NCI-H2107 treated with DMSO at 0.1 percent for 48 hours (cell line): ENCODE measurements at regions not wholly inside any gene's neighbourhood (a gene's known extent, or its start where the extent isn't known, plus 50 kb on each side); places are given as distances from the start of the nearest gene placed in this dataset.

ENCODE experiments used
- DNase-seq: peaks from one replicate; lab custom pipeline; 2025; ENCODE audit not compliant: unreplicated experiment; lab: John Stamatoyannopoulos, UW

DNA sequence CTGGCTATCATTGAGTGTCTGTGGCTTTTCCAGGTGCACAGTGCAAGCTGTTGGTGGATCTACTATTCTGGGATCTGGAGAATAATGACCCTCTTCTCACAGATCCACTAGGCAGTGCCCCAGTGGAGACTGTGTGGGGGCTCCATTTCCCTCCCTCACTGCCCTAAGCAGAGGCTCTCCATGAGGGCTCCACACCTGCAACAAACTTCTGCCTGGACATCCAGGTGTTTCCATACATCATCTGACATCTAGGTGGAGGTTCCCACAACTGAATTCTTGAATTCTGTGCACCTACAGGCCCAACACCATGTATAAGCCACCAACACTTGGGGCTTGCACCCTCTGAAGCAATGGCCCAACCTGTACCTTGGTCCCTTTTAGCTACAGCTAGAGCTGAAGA is 775.4 kb upstream of the CDH2 start:
- no peak for DNase-seq

DNA sequence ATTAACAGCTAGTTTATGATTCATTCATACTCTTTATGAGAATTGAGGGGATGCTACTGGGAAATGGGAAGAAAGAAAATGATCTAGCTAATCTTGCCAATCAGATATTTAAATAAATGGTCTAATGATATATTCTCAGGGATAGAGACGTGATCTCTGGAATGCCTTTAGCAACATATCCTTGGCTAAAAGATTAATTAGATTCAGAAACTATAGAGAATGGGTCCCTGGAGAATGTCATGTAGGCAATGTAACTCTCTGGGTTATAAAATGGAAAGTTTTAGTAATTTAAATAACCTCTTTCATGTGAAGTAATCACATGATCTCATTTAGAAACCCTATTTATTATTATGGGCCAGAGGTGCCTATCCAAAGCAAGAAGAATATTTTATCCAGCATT is 771.0 kb upstream of the CDH2 start:
- DNase-seq: no peak

DNA sequence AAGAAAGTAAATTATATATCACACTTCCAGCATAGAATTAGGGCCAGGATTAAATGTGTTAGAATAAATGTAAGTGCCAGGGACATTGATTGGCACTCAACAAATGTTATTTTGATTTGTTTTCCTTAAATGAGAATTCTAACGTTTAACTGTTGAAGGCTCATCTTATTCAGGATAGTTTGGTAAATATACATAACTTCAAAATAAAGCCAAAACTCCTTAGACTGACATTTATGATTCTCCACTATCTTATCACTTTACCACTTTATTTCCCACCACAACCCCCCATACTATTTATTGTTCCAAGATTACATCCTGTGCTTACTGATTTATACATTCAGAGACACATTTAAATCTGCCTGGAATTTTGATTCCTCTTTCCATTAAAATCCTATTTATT is 769.5 kb upstream of the CDH2 start:
- DNase-seq: no peak

DNA sequence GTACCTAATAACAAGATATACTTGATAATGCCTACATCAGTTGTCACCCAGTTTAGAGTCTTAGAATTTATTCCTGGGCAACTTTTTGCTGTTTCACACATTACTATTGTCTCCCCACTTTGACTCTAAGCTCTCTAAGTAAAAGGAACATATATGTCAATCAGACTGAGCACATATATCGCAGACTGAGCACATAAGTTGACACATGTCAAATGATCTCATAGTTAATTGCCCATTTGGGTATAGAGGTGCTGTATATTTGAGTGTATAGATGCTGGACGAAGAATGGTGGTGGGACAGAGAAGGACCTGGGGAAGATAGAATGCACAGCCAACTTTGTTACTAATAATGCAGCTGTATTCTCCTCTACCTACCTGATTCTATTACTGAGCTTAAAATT is 746.0 kb upstream of the CDH2 start:
- no peak for DNase-seq

DNA sequence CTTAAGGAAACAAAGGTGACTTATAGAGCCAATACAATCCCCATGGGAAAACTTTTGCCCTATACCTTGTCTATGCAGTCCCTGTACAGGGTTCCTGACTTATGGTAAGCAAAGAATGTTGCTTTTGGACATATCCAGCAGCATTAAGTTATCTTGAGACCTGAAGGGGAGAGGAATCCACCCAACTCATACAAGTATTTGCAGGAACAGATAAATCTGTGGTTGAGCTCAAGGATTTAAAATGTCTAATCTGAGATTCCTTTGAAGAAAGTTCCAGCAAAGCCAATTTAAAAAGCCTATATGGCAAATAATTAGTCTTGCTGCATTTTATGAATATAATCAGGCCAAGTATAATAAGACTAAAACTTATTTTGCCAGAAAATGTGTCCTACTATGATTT is 739.5 kb upstream of the CDH2 start:
- no peak for DNase-seq

DNA sequence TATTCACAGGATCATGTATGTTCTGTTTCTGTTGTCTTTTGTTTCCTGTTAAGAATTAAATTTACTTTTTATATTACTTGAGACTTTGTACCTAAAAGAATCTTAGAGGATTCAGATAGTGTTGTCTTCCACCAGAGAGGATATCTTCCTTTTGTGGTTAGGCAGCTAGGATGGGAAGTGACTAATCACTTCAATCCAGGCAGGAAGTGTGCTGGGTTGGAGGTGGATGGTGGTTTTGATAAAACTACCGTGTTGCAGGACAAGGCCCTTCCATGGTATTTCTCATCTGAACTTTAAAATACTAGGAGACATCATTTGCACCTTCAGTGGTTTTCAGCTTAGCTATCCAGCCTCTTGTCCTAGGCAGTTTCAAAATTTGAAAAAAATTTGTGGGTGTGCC is 728.6 kb upstream of the CDH2 start:
- DNase-seq: no peak

DNA sequence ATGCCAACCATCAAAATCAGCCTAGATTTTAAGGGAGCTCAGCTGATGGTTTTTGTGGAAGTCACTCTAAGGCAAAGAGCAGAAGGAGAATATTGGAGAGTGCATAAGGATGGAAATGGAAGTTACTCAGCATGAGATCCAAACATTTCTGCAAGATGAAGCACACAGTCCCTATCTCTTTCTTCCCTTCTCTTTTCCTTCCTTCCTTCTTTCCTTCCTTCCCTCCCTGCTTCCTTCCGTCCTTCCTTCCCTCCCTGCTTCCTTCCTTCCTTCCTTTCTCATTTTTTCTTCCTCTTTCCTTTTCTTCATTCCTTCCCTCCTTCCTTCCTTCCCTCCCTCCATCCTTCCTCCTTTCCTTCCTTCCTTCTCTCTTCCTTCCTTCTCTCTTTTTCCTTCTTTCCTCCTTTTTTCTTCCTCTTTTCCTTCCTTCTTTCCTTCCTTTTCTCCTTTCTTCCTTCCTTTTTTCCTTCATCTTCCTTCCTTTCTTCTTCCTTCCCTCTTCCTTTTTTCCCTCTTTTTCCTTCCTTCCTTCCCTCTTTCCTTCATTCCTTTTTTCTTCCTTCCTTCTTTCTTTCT is 727.9 kb upstream of the CDH2 start:
- DNase-seq: no peak

DNA sequence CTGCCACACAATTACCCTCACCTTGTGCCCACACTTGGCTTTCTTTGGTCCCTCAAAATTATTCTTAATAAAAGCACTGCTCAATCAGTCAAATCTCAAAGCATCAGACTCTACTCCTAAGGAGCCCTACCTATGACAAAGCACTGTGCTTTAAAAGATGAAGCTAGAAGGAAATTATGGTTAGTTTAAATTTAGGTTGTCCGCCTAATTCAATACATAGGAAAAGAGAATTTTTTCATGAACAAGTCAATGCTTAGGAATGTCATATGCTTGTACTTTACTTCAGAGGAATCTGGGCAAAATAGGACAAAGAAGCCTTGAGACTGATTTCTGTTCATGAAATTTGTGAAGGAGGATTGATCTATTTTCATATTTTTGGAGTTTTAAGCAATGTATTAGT is 726.4 kb upstream of the CDH2 start:
- DNase-seq: no peak

DNA sequence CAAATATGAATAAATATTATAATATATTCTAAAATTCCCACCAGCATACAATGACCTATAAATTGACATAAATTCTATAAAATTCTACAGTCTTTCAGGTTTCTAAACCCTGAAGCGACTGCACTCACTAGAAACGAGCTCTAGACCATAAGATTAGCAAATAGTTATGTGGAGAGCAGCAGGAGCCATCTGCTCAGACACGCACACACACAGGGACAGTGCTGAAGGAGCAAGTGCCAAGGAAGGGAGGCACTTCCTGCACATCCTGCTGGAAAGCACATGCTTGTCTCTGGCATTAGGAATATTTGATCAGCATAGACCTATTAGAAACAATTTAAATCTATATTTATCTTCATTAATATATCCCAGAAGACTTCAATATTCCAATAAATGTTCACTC is 713.9 kb upstream of the CDH2 start:
- no peak for DNase-seq

DNA sequence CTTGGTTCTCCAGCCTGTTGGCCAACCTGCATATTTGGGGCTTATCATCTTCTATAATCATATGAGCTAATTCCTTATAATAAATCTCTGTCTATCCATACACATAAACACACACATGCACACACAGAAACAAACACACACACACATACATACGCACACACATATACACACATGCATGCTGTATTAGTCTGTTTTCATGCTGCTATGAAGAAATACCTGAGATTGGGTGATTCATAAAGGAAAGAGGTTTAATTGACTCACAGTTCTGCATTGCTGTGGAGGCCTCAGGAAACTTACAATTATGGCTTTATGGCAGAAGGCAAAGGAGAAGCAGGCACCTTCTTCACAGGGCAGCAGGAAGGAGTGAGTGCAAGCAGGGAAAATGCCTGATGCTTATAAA is 707.4 kb upstream of the CDH2 start:
- DNase-seq: no peak

DNA sequence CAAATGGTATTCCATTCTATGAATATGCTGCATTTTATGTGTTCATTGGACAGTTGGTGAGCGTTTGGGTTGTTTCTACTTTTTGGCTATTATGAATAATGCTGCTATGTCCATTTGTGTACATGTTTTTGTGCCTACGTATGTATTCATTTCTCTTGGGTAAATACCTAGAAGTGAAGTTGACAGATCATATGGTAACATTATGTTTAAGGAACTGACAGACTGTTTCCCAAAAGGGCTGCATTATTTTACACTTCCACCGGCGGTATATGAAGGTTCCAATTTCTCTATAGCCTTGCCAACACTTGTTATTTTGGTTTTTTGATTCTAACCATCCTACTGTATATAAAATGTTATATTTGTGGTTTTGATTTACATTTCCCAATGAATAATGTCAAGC is 703.9 kb upstream of the CDH2 start:
- no peak for DNase-seq

DNA sequence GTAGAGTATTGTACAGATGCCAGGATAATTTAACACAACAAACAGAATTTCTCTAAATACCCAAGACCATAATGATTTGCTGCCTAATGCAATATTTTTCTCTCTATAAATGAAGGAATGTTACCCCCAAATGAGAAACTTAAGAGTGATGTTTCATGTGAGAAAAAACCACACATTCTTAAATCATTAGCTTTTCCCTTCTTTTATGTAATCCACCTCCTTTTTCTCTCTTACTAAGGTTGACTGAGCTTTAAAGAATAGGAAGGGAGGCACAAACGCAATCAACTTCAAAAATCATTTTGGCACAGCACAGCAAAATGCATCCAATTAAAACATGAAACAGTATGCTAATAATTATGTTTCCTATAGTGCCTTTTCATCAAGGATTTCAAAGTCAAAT is 698.1 kb upstream of the CDH2 start:
- DNase-seq: no peak

DNA sequence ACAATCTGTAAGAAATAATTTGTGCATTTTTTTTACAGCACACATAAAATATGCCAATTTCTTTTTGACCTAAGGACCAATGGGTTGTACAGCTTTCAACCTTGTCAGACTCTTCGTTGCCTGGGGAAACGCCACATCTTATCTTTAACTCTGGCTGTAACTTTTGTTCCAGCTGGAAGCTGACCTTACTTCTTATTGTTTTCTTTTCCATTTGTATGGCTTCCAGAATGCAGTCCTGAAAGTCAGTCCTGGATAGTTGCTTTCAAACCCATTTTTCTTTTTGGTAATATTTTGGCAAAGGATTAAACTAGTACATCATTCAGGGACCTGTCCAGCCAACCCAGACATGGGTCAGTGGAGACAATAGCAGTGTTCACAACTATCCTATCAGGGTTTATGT is 686.5 kb upstream of the CDH2 start:
- no peak for DNase-seq

DNA sequence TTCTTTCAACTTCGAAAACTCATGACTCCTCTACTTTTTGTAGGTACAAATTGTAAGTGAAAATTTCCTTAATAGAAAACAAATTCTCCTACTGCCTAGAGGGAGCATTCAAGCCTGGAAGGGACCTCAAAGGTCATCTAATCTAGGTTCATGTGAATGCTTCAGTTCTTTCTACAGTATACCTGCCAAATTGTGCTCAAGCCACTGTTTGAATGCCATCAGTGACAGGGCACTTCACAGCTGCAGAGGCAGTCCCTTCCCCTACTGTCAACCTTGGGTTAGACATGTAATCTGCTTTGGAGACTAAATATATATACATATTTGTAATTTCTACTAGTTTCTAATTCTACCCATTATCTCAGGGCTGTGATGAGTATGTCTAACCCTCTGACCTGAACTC is 681.3 kb upstream of the CDH2 start:
- DNase-seq: no peak

DNA sequence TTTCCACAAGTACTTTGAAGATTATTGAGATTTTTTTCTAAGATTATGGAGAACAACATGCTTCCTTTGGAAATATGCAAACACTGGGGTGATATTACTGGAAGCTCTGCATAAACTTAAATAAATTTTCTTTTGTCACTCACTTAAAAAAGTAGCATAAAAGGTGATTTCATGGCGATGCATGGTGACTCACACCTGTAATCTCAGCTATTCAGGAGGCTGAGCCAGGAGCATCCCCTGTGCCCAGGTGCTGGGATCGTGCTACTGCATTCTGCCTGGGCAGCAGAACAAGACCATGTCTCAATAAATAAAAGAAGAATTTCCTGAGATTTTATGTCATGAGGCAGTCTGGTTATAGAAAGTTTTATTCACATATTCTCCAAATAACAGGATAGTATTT is 679.1 kb upstream of the CDH2 start:
- no peak for DNase-seq

DNA sequence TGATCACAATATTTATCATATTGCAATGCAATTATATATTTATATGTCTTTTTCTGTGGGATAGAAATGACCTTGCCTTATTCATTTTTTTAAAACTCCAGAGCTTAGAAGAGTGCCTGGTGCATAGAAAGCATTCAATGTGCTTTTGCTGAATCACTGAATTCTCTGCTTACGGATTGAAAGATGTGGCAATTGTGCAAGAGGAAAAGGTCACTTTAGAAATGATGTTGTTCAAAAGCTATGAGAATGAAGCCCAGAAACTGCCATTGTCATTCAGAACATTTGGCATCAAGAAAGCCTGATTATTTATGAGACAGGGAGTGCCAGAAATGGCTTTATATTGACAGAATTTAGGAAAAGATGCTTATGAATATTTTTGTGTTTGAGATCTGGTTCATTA is 678.6 kb upstream of the CDH2 start:
- no peak for DNase-seq

DNA sequence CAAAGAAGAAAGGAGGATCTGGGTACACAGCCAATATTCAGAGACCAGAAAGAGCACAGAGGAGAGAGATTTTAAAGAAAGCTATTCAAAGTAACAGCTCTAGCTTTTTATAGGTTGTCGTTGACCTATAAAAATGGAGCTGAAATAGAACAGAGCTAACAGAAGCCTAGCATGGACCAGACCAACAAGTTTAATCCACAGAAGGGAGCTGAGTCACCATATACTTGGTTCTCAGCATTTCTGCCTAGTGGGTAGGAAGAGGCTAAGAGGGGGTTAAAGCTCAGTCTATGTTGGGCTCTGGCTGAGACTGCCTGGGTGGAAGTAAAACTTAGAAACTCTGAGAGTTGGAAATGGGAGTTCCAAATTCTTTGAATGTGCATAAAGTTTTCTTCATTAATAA is 678.0 kb upstream of the CDH2 start:
- DNase-seq: no peak

DNA sequence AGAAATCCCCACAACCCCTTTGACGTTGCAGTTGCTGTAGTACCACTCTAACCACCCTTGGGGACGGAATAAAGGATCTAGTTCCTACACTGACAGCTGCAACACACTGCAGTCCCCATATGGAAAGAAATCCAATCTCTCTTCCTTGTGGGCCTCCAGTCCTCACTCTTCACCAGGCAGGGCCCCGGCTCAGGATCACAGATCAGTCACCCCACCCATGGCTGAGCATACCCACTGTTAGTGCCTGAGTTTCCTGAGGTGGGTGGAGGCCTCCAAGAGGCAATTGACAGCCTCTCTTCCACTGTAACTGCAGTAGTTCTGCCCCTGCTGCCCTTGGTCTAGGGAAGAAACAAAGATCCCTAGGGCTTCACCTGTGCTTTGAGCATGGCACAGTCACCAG is 670.0 kb upstream of the CDH2 start:
- DNase-seq: no peak

DNA sequence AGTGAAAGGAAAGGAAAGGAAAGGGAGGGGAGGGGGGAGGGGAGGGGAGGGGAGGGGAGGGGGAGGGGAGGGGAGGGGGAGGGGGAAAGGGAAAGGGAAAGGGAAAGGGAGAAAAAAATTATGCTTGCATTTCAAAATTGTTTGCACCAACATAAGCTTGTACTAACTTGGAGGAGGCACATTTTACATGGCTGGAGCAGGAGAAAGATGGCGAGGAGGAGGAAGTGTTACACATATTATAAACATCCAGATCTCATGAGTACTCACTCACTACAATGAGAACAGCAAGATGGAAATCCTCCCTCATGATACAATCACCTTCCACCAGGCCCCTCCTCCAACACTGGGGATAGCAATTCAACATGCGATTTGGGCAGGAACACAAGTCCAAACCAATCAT is 660.2 kb upstream of the CDH2 start:
- no peak for DNase-seq

DNA sequence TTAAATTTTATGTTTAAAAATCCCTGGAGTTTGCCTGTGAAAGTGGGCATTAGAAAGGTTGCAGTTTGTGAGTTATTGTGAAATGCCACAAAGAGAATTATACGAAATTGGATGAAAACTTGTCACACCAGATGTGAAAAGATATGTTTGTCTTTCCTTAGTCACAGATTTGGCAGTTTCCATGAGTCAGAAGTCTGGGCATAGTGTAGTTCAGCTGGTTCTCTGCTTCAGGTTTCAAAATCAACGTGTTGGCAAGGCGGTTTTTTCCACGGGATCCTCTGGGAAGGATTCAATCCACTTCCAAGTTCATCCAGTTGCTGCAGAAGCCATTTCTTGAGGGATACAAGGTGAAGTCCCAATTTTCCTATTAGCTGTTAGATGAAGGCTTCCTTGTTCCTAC is 658.0 kb upstream of the CDH2 start:
- no peak for DNase-seq

DNA sequence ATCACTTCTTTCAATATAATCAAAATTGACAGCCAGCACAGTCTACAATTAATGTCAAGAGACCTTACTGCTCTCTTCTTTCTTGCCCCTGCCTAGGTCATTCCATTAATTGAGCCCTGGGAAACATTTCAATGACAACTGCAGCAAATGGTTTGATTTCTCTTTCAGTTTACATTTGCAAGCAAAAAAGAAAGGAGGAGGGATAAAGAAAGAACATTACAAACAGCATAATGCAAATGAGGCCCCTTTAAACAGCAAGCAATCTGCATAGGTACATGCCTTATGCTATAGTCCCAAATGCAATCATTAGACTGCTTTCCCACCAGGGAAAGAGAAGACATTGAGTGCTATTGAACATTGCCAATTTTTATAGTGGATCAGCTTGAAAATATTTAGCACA is 655.0 kb upstream of the CDH2 start:
- DNase-seq: no peak

DNA sequence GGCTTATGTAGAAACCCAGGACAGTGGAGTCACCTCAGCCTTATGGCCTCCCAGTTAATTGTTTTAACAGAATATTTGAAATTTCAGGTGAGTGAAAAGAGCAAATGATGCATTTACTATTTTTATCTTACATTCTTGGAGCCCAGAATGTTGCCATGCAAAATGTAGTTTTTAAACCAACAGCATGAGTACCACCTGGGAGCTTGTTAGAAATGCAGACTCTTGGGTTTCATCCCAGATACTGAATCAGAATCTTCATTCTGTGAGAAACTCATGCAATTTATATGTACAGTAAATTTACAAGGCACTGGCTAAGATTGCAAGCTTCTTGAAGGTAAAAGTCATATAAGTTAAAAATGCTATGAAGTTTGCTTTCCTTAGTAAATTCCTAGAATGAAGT is 654.5 kb upstream of the CDH2 start:
- no peak for DNase-seq

DNA sequence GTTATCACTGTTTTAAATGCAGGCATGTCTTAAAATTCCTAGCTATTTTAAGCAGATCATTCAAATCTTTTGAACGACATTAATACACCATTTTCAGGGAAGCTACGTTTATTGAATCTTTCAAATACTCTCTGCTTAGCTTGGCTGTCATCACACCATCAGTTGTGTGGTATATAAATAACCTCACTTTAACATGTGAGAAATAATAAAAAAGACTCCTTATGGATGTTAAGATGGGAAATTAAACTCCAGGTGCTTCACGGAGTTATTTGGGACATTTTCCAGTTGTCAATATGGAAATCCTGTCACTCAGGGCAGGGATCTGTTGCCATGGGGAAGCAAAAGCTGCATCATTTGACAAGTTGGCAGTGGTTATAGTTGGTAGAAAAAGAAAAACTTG is 649.2 kb upstream of the CDH2 start:
- DNase-seq: no peak

DNA sequence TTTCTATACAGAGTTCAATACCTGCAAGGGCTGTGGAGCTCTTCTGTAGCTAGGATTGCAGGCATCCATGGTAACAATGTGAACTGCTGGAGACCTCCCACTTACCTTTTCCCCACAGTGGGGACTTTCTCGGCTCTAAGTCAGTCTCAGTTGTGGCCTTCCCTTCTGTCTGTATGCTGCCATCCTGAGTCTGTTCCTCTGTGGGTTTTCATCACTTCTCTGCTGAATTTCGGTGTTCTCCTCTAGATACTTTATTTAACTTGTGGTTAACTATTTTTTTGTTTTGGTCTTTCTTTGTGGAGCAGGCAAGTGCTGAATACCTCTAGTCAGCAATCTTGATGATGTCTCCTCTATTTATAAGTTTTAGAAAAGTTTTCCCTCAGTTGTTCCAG is 647.2 kb upstream of the CDH2 start:
- DNase-seq: no peak
